HG03442 (cell line): ENCODE measurements at regions not wholly inside any gene's neighbourhood (a gene's known extent, or its start where the extent isn't known, plus 50 kb on each side); places are given as distances from the start of the nearest gene placed in this dataset.

Experiments
- ATAC-seq: cut with Tn5 transposase; IDR thresholded peaks from one replicate; pipeline ENCODE4 v1.9.1; 2021; ENCODE audit warnings: mild to moderate bottlenecking, moderate library complexity; ENCODE audit not compliant: unreplicated experiment

DNA sequence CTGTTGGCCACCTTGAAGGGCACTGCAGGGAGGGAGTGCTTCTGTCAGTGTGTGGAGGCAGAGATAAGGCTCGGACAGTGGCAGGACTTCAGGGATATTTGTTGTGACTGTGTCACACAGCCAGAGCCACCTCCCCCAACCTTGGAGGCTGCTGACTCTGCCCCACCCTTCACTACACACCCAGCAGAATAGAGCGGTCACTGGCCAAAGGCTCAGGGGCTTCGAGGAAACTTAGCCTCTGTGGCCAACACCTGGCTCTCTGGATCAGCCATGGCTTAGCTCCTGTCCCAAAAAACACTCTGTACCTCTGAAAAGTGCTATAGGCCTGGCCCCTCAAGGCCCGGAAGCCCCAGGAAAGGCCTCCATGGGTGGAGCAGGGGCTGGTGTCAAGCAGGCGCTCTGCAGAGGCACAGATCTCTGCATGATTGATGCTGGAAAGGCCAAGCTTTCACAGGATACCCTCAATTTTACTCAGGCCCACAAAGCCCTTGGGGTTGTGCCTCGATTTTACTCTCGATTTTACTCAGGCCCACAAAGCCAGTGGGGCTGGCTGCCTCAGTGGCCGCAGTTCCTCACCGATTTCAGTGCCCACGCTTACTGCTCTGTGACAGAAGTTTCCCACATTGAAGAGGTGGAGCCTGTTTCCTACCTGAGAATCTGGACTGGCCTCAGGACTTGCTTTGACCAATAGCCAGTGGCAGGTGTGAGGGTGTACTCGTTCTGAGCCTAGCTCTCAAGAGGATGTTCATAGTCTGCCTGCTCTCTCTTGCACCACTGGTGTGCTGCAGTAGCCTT lies 113.2 kb upstream of the GPR26 start:
- ATAC-seq = peak; percentile 50

DNA sequence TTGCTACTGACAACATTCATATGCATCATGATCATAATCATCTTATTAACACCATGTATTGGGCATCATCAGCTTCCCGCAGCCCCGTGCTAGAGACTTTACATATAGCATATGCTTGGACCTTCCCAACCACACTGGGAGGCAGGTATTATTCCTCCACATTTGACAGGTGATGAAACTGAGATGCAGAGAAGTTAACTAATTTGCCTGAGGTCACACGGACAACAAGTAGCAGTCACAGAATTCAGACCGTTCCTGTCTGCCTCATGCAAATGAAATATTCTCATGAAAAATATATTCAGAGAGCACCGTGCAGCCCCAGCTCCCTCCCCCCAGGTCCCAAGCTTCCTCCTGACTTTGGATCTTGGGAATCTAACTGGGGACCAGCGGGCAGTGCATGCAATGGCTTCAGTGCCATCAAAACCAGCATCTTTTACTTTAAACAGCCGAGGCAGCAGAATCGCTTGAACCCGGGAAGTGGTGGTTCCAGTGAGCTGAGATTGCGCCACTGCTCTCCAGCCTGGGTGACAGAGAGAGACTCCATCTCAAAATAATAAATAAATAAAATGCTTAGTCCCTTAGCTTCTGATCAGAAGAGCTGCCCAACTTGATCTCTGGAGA lies 112.2 kb upstream of the GPR26 start:
- no peak for ATAC-seq

DNA sequence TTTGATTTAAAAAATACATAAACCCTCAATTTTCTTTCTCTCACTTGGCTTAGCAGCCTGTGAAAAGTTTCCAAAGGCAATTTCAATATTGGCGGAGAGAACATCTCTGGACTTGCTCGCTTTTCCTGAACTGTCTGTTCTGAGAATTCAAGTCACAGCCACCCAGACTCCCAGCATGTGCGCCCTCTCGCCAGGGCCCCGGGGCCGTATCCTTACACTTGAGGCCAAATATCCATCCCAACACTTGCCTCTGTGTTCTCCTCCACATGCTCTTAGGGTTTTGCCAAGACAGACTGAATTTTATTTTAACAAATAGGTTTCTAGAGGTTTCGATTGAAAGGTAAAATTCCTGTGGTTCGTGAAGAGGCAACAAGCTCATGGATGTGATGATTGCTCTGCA lies 111.5 kb upstream of the GPR26 start:
- no peak for ATAC-seq

DNA sequence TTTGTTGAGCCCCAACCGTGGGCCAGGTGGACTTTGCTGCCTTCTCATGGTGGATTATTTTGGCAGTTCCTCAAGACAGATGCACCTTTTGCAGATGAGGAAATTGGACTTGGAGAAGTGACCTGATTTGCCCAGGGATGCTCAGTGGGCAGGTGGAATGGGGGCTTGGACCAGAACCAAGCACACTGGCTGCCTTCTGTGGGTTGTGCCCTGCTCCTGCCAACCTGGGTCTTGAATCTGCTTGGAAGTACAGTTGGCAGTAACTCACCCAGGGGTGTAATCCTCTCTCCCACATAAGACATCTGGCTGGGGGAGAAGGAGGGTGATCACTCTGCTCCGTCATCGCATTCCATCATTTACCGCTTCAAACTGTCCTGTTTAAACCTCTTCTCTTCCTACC lies 110.5 kb upstream of the GPR26 start:
- ATAC-seq = no peak

DNA sequence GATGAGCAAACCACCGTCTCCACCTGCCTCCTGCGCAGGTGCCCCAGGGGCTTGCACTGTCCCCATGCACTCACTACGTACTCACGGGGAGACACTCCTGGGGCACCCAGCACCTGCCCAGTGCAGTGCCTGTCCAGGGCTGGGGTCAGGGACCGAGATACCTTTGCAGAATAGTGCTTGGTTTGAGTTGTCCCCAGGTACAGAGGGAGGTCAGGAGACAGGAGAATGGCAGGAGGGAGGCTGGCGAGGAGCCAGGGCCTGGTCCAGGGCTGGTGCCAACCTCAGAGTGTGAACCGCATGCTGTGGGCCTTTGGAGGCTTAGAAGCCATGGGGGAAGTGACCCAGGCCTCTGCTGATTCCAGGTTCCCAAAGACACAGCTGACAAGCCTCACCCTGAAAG lies 110.1 kb upstream of the GPR26 start:
- ATAC-seq = no peak

DNA sequence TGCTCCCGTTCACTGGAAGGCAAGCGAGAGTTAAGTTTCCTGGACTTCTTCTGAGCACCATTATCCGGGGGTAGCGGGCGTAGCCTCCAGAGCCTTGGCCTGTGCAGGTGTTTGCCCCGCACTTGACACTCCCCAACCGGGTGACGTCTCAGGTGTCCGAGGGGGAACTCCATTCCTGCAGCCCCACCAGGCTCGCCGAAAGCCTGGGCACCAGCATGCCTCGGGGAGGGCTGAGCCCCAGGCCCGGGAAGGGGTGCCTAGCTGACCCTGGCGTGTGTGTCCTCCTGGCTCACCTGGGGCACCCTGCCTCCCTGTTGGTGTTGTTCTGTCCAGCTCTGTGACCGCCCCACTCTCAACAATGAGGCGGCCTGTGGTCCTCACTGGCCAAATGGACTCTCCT lies 109.4 kb upstream of the GPR26 start:
- no peak for ATAC-seq

DNA sequence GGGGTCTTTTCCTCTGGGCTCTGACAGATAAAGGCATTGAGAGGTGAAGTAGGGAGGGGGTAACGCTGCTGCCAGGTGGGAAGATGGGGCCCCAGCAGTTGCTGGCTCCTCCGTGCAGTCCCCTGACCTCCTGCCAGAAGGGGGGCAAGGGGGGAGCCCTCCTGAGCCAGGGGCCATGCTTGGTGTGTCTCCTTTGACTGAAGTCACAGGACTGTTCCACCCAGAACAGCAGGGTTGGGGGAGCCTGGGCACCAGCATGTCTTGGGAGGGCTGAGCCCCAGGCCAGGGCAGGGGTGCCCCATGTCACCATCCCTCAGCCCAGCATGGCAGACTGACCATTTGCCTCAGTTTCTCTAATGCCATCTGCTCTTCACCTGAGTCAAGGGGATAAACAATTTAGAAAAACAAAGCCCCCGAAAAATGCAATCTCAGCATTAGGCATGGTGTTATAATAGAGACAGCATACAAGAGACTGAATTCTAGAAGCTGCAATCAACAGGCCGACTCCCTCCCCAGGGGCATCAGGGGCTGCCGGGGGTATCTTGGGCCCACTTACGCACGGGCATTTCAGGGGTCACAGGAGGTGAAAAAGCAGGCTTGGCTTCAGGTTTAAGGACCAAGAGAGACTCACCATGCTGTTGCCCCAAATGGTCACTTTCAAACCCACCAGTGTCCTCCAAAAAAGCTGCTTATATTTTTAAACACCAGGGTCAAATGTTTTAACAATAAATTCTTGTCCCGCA lies 108.6 kb upstream of the GPR26 start:
- no peak for ATAC-seq

DNA sequence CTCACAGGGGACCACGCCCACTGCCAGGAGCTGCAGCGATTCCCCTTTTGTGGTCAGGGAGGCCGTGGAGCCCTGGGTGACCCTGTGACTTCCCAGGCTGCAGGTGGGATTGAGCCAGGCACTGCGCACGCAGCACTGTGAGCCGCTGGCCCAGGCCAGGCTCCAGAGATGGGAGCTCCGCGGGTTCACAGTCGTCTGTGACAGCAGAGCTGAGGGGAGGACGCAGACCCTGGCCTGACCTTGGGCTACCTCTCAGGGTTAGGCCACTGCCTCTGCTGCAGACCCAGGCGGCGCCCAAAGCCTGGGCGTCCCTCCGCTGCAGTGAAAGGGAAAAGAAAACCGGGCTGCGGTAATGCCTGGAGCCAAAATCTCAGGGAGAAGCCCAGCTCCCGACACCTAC lies 107.5 kb upstream of the GPR26 start:
- no peak for ATAC-seq

DNA sequence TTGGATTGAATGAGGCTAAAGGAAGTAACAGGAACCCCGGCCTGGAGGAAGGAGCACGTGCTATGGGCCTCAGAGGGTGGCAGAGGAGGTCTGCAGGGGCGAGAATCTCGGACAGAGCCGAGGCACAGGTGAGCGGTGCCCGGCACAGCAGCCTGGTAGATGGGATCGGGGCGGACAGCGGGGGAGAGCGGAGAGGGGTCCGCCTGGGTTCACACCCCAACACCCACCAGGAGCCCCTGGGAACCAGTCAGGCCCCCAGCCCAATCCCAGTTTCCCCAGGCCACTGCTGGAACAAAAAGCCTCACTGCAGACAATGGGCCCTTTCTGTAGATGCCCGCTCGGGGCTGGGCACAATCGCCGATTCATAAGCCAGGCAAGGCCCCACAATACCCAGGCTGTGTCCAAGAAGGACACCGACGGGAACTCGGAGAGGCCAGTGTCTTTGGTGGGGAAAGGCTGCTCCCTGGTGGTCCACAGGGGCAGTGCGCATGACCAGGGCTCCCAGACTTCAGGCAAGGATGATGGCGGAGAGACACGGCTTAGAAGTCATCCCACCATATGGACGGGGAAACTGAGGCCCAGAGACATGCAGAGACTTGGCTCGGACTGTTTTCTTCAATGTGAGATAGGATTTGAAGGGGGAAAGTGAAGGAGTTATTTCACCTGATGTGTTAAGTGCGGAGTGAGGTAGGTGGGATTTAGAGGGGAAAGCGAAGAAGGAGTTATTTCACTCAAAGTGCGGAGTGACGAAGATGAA lies 106.9 kb upstream of the GPR26 start:
- ATAC-seq = peak; percentile 57

DNA sequence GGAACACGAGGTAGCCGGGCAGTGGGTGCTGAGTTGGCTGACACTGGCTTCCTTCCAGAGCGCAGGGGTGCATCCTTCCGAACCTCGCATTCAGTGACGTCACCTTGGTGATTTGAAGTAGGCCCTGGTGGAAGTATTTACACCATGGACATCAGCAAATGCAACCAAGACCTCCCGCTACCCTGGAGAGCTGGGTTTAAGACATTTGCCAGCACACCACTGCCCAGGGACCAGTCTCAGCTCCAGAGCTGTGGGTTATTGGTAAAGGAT lies 106.4 kb upstream of the GPR26 start:
- no peak for ATAC-seq

DNA sequence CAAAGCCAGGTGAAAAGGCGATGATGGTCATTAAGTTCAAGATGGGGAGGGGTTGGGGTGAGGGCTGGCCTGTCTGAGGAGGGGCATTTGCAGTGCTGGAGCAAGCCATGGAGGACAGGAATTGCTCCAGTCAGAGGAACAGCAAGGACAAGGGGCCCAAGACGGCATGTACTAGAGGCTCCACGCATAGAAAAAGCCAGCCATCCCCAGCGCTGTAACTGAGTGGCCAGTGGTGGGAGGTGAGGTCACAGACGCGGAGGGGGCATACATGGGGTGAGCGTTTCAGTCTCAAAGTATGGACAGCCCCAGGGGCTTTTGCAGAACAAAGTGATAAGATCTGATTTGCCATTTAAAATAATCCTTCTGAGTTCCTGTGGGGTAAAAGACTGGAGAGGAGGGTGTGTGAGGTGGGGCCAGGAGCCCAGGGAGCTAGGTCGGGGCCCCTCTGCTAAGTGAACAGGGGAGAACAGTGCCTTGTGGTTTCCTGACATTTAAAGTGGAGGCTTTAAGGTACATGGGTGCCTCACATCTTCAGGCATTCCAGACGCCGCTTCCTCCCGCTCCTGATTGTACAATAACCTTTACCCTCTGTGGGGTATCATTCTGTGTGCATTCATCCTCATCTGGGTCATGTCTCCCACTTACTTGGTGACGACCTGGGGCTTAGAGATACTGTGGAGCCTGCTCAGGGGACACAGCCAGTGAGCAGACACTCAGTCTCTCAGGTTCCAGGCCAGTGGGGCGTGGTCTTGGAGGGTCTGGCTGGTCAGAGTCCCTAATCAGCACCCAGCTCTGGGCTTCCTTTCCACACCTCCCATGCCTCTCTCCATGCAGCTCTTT lies 105.6 kb upstream of the GPR26 start:
- ATAC-seq = no peak

DNA sequence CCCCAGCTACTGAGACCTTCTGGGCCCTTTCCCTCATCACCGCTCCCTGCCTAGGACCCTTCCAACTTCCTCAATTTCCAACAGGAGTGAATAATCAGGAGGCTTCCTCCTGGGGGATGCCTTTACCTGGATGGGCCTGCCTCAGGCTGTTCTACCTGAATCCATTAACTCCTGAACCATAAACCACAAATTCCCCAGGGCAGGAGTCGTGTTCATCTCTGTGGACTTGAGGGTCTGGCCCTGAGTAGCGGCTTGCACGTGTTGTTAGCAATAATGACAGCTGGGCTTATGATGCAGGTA lies 105.1 kb upstream of the GPR26 start:
- no peak for ATAC-seq

DNA sequence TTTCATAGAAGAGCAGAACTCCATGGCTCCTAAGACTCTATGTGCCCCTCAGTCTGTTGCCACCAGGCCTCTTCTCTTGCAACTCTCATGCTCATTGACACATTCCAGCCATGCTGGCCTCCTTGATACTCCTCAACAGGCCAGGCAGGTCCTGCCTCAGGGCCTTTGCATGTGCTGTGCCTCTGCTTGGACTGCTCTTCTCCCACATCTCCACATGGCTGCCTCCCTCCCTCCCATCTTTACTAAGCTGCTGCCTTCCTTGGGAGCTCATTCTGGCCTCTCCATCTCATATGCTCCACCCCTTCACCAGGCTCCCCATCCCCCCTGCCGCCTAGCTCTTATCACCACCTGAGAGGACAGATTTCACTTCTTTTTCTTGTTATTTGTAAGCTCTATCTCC lies 103.8 kb upstream of the GPR26 start:
- ATAC-seq = no peak

DNA sequence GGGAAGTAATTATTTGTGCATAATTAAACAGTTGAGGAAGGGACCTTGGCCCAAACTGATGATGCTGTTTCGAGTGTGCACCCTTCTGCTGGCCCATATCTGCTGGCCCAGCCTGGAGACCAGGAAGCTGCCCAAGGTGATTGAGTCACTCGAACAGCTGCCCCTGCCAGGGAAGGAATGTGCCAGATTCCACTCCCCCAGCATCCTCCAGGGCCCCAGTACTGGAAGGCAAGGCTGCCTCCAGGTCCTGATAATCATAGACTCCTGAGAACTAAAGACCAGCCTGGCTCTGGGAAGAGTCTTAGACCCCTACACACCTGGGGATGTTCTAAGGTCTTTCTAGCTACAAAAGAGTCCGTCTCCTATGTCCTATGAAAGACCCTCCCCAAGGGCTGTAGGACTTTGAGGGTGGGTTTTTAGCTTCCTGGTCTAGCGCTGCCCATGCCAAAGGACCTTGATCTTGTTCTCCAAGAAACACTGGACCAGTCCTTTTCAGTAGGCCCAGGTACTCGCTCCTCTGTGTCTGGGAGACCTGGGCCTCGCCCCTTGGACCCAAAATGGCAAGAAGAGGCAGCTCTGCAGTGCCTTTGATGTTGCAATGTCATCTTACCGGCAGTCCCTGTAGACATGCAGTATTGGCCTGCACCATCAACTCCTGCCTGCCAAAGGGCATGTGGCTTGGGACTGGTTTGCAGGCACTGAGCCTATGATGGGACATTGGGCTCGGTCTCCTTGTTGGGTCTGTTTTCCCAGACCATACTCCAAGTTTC lies 103.2 kb upstream of the GPR26 start:
- no peak for ATAC-seq

DNA sequence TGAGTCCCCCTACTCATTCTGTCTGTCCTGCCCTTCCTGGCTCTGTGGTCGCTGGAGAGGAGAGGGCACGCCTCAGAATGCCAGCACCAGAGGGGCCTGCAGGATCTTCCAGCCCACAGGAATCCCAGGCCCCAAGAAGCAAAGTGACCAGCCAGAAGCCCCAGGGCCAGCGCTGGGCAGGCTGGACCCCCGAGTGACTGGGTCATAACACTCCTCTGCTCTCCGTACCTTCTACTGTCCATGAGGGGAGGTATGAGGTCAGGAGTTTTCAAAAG lies 102.6 kb upstream of the GPR26 start:
- no peak for ATAC-seq

DNA sequence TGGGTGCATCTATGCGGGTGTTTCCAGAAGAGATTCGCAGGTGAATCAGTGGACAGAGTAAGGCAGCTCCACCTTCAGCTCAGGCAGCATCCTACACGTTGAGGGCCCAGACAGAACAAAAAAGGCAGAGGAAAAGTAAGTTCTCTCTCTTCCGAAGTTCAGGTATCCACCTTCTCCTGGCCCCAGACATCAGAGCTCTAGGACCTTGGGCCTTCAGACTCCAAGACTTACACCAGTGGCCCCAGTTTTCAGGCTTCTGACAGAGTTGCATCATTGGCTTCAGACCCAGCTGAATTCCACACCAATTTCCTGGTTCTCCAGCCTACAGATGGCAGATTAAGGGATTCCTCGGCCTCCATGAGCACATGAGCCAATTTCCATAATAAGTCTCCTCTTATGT lies 102.2 kb upstream of the GPR26 start:
- ATAC-seq = no peak

DNA sequence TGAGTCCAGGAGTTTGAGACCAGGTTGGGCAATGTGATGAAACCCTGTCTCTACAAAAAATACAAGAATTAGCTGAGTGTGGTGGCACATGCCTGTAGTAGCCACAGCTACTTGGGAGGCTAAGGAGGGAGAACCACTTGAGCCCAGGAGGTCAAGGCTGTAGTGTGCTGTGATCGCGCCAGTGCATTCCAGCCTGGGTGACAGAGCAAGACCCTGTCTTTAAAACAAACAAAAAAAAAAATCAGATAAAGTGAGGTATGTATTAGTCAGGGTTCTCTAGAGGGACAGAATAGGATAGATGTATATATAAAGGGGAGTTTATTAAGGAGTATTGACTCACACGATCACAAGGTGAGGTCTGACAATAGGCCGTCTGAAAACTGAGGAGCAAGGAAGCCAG lies 101.5 kb upstream of the GPR26 start:
- no peak for ATAC-seq

DNA sequence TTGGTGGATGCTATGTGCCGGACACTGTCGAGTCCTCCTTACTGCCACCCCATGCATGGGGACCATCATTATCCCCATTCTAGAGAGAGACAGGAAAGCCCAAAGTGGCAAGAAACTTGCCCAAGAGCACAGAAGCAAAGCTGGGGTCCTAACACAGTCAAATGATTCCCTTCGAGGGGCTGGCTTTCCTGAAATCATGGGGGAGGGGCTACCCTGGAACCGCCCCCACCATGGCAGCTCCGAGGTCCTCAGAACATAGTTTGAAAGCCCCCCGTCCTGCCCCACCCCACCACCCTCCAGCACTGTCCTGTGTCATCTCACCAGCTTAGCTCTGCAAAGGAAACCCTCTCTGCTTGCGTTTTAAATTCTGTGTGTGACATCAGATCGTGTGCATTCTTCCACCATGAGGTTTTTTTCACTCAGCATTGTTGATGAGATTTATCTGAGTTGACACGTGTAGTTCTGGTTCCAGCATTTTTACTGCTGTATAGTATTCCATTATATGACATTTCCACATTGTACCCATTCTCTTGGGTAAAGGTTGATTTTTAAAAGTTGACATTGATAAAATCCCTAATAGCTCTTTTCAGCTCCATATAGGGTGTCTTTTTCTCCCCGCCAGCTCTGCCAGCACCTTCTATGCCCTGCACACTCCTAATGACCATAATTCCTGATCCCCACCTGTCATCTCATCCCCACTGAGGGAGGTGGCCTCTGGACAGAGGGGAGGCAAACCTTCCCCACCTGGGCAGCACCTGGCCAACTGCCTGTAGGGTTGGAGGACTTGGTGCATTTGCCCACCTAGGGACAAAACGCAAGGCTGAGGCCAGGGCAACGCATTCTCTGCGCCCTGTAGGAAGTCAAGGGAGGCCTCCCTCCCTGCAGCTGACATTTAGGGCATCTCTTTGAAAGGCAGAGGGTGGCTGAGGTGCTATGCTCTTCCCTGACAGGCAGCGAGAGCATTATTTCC lies 100.2 kb upstream of the GPR26 start:
- ATAC-seq = no peak

DNA sequence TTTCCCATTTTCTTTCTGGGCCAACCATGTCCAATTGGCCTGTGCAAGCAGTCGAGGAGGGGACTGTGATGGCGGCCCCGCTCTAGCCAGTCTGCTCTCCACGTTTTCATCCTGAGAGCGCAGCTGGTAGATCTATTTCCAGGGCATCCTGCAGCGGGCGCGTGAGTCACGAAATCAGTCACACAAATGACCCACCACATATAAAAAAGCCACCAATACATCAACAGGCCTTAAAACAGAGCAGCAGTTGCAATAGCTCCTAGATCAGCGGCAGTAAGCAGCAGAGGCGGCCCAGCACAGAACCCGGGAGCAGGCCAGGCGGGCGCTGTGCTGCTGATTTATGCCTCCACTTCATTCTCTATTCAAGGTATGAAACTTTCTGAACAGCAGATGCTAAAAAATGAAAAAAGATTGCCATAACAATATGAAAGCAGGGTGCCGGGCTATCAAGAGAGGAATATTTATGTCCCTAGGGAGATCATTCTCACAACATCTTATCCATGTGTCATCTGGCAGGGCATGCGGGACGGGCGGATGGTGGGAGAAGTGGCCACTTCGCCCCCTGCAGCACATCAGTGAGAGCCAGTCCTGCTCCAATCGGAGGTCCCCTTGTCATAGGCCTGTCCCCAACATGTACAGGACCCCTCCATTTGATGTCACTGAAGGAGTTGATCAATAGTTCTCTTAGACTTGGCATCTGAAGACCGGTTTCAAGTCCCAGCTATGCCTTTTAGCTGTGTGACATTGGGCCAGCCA lies 98.0 kb upstream of the GPR26 start:
- no peak for ATAC-seq
